NCI-H1048 (cell line): ENCODE measurements at regions not wholly inside any gene's neighbourhood (a gene's known extent, or its start where the extent isn't known, plus 50 kb on each side); places are given as distances from the start of the nearest gene placed in this dataset.
"Not testable (repeated sequence)": the region's sequence is repeated elsewhere in the genome, so short reads cannot be mapped to it uniquely, and the experiment has no call there.

Source experiments
- DNase-seq: peaks from one replicate; lab custom pipeline; 2025; lab: John Stamatoyannopoulos, UW

DNA sequence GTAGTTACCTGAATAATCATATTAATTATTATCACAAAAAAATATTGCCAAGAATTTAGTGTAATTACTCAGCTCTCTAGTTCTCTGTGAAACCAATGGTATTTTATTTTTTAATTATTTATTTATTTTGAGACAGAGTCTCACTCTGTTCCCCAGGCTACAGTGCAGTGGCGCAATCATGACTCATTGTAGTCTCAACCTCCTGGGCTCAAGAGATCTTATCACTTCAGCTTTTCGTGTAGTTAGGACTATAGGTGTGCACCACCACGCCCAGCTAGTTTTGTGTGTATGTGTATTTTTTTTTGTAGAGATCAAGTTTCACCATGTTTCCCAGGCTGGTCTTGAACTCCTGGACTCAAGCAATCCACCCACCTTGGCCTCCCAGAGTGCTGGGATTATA lies 440.4 kb upstream of the CDH20 start:
- no peak for DNase-seq

DNA sequence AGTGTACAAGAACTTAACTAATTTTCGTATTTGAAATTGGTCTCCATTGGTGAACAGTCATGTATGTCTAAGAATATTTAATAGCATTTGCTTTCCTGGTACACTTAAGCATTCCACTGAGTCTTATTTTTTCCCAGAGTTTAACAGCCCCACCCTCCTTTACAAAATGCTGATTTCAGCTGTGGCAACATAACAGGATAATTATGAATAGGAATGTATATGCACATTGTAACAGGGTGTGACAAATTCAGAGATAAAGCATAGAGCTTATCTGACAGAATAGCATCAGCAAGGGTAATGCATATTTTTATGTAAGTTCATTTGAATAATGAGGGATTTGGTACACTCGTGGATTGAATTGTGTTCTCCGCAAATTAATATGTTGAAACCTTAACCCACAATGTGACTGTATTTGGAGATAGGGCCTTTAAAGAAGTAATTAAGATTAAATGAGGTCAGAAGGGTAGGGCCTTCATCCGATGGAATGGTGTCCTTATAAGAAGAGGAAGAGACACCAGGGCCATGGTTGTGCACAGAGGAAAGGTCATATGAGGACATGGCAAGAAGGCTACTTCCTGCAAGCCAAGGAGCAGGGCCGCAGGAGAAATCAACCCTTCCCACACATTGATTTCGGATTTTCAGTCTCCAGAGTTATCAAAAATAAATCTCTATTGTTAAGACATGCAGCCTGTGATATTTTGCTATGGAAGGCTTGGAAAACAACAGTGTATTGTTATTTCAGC lies 439.7 kb upstream of the CDH20 start:
- DNase-seq = no peak

DNA sequence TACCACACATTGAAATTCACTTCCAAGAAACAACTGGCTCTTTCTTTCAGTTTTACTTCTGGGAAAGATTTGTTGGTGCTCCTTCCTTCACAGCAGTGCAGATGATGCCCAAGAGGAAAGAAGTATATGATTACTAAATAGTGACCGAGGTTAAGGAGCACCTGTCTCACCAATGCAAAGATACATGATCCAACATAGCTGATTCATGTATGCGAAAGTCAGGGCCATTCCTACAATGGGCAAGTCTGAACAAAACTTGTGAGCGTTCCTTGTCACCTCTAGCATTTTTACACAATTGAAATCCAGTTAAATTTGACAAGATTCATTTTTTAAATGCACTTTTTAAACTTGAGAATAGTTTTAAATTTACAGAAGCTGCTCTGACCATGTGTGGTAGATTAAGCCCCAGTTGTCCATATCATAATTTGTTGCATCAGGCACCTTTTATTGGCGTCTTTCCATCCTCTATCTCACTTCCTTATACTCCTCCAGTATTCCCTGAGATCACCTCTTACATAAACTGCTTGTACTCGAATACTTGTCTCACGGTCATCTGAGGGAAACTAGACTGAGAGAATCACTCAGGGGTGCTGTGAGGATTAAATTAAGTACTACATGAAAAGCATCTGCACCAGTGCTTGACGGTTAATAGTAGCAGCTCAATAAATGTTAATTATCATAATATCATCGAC lies 438.8 kb upstream of the CDH20 start:
- no peak for DNase-seq

DNA sequence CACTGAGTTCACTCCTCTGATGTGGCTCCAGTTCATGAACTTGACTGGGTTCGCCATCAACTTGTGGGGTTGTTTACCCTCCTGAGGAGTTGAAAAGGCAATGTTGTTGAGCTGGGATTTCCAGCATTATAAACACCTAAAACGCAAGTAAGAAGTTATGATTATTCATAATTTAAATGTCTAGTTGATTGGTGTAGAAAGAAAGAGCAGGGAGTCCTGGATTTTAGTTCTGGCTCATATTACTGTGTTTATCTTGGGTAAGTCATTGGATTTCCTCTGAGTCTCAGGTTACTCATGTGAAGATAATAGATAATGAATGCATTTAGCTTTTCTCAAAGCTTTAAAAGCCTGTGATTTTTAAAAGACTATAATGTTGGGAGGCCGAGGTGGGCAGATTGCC lies 438.0 kb upstream of the CDH20 start:
- DNase-seq = no peak

DNA sequence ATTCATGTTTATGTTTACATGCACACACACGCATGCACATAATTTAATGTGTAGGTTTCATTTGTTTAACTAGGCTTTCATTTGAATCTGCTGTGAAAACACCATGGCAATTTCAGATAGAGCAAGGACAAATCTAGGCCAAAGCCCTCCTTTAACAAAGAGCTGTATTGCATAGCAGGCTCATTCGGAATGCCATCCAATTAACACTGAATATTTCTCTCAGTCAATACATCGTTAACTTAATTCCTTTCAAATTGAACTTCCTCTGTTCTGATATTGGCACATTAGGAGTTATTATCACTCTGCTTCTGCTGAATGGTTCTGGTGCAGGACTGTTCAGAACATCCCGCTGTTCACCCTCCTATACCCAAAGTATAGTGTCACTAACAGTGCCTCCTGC lies 435.1 kb upstream of the CDH20 start:
- DNase-seq = no peak

DNA sequence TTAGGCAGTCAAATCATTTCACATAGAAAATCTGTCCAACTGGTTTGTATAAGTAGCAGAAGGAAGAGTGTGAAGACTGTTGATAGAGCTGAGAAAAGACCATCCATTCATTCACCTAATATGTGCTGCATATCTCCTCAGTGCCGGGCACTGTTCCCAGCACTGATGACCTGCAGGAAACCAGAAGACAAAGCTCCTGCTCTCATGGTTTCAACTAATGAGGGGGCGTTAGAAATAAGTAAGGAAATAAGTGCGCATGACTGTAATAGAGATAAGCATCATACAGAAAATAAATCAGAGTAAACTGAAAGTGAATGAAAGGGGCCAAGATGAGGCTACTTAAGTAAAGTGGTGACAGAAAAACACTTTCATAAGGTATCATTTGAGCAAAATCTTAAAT lies 427.5 kb upstream of the CDH20 start:
- no peak for DNase-seq

DNA sequence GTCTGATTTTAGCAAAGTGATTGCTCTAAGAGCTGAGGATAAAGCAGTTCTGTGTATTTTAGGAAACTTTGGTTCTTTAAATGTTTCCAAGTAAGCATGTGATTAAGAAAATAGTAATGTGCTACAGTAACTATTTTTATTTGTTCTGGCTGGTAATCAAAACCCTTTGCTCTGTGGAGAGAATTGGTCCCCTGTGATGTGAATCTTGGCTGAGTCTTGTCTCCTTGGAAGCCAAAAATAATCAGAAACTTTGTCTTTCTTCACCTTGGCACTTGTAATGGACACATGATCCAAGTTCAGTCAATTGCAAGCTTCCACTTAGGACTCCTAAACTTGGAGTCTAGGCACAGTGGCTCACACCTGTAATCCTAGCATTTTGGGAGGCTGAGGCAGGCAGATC lies 422.7 kb upstream of the CDH20 start:
- no peak for DNase-seq

DNA sequence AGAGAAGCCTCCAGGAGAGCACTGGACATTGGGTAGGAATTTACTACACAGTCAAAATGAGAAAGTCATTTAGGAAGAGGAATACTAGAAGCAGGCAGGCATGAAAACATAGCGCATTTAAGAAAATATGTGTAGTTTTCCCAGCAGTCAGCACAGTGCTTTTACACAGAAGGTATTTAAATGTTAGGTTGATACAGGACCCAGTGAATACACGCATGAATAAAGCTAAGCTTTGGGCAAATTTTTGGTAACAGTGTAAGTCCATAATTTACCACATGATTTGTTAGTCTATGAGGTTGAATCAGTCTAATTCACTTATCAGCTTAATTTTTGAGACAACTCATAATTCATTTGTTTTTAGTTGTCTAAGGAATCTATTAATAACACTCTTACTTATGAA lies 421.7 kb upstream of the CDH20 start:
- DNase-seq = no peak

DNA sequence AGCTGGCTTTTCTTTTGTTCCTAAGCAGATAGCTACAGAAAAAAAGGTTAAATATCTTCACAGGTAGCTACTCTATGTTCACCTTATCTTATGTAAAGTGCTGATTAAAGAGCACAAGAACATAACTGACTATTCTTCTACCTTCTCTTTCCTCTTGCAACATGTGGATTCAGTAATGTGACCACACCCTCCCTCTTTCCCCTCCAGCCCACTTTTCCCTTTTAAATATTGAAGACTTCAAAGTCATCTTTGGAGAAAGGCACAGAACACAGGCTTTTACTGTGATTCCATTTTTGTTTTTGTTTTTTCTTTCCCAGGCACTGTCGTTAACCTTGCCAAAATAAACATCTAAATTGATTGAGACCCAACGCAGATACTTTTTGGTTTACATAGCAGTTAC lies 418.1 kb upstream of the CDH20 start:
- no peak for DNase-seq

DNA sequence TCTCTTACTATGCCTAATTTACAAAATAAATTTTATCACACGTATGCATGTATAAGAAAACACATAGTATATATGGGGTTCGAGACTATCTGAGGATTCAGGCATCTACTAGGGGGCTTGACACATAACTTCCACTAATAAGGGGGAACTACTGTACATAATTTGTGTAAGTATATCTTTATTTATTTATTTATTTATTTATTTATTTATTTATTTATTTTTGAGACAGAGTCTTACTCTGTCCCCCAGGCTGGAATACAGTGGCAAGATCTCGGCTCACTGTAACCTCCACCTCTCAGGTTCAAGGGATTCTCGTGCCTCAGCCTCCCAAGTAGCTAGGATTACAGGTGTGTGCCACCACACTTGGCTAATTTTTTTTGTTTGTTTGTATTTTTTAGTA lies 414.4 kb upstream of the CDH20 start:
- not testable (repeated sequence) for DNase-seq

DNA sequence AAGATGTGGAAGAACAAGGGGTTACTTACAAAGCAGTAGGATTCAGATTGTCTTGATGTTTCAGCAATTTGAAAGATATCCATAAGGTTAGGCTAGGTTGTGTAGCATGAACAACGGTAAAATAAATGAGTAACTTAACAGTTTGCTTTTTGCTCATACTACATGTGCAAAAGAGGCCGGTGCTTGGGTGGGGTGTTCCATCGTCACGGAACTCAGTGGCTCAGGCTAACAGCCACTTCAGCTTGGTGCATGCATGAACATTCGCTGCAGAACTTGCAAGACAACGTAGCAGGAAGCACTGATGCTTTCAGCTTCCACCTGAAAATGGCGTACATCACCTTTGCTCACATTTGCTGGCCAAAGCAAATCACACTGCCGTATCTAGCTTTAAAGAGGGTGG lies 407.3 kb upstream of the CDH20 start:
- DNase-seq = no peak

DNA sequence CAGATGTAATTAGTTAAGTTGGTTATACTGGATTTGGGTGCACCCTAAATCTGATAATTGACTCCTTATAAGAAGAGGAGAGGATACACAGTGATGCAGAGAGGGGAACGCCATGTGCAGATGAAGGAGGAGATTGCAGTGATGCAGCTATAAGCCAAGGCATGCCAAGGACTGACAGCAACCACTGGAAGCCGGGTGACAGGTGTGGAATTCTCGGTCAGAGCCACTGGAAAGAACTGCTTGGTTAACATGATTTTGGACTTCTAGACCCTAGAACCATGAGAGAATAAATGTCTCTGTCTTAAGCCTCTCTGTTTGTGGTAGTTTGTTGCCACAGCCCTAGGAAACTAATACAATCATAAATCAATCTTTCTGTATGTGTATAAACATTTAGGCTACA lies 403.3 kb upstream of the CDH20 start:
- DNase-seq = no peak

DNA sequence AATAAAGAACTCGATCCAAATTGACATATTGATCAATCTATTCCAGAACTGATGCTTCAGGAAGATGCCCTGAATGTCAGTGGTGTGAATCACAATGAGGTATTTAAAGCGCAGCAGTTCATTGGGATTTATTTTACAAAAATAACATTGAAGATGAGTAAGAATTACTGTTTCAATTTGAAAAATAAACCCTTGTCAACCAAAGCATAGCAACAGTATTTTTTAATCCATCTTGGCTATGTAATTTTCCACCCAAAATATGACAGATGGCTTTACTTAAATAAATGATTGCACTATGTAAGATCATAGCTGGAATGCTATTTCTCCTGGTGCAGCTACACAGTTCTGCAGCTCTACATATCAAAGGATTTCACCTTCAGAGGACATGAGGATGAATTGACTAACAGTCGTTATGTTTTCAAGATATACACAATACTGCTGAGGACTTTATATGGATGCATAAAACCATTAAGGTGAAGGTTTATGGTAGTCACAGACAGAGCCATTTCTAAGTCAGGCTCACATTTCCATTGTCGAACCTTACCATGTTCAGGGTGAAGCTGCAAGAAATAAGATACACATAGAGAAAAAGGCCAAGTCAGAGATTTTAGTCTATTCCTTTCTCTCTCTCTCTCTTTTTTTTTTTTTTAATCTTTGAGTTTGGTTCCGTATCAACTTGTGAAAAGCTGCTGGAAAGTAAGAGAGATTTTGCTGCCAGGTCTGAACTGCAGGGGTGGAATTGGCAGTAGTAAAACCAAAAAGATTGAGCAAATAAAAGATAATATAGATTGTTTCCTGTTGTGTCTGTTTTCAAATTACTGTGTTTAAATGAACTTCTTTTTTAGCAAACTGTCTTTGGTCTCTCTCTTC lies 398.0 kb upstream of the CDH20 start:
- DNase-seq = no peak

DNA sequence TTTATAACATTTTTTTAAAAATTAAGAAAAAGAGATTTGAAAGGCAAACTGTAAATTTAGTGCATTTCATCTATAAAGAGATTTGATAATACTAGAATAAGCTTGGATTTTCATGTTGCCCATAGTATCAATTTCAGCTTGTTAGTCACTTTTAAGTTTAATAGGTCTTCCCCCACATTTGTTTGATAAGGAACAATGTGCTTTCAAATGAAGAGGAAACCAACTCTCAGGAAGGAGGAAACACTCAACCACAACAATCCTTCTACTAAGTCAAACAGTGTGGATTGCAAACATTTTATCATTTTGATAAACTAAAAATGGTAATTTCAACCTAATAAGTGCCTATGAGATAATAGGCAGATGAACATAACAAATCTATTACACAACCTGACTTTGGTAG lies 397.1 kb upstream of the CDH20 start:
- DNase-seq = no peak

DNA sequence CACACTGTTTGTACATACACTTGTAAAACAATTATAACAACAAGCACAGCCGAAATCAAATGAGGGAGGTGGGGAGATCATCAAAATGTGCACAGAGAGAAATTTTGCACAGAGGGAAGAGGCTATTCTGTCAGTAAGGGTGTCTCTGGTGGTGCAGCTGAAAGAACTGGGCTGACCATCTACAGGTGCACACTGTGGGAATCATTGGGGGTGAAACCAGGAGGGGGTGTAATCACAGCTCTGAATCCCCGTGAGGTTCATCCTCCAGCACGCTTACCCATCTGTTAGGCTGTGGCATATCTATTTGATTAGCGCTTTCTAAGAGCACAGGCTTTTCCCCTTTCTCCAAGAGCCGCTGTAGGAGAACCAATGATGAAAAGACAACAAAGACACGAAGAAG lies 389.9 kb upstream of the CDH20 start:
- DNase-seq = no peak

DNA sequence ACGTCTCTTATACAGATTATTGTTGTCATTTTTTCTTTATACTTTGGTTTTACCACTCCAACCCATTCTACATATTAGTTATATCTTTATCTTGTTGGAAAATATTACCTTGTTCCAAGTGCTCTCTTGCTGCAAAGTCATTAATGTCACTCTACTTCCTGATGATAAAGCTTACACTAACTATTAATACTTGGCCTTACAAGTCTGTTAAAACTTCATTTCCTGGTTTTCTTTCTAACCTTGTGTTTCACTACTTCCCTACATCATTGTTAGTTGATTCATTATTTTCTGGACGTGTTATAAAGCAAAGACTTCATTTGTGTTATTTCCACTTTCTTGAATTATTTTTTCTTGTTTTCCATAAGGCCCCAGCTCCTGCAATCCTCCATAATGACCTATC lies 382.6 kb upstream of the CDH20 start:
- DNase-seq = no peak

DNA sequence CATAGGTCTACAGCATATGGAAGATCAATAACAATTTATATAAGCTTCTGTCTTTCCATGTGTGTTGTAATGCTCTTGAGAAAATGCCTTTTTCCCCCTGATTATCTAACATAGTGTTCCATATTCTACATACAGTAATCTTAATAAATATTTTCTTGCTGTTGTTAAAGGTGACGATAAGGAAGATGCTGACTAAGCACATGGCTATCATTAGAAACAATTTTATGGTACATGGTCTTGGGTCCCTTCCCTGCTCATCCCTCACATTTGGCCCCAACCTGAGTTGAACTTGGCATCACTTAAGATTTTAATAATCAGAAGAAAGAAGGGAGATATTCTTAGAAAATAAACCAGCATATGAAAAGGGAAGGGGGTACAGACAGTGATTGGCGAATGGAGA lies 382.1 kb upstream of the CDH20 start:
- no peak for DNase-seq

DNA sequence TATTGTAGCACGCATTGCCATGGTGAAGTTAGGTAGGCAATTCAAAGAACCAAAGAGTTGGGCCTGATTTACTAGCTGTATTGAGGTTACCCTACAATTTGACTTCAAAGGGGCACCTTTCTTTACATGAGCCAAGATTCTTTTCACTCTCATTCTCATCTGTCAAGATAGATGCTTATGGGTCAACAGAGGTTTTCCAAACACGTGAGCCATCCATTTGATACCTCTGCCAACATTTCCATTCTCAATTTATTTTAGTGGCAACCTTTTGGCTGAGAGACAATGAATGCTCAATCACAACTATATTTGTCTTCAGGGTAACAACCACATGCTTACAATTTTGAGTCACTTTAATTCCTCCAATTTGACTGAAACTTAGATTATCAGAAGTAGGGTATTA lies 370.6 kb upstream of the CDH20 start:
- DNase-seq = no peak

DNA sequence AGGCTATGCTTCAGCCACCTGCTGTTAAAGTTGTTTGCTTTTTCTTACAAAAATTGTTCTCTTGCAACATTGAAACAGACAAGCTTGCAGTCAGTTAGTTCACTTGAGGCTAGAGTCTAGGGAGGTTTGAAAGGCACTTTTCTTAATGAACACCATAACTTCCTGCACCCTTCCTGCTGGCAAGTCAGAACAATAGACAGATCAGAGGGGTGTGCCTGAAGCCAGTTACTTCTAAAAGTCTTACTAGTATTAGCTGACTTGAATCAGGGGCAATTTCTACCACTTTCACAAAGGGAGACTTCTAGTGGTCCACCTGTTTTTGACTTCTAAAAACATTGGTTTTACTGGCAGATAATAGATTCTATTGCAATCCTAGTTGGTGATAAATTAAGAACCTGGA lies 367.4 kb upstream of the CDH20 start:
- no peak for DNase-seq

DNA sequence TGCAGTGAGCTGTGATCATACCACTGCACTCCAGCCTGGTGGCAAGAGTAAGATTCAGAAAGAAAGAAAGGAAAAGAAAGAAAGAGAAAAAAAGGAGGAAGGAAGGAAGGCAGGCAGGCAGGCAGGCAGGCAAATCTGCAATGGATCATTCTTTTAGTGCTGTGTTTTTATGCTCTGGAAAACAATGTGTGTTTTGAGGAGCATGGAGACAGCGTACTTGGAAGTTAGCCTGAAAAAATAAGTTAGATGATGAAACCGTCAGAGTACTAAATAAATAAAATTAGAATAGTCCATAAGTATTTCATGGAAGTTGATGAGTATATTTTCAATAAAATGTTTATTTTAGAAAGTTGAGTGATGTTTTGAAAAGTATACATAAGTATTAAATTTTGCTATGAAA lies 366.4 kb upstream of the CDH20 start:
- no peak for DNase-seq

DNA sequence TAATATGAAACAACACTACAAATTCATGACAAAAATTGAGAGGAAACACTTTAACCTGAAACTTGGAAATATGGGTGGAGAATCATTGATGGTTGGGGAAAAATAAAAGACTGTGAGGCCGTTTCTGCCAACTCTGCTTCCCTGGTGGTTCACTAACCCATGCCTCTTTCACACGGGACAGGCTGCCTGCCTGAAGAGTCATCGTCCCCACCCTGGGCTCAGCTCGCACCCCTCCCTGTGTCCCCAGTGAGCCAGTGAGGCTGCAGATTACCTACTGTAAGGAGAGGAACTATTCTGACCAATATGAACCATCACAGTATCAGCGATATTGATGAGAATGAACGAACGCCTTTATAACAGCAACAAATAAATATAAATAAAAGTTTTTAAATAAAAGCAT lies 357.8 kb upstream of the CDH20 start:
- no peak for DNase-seq

DNA sequence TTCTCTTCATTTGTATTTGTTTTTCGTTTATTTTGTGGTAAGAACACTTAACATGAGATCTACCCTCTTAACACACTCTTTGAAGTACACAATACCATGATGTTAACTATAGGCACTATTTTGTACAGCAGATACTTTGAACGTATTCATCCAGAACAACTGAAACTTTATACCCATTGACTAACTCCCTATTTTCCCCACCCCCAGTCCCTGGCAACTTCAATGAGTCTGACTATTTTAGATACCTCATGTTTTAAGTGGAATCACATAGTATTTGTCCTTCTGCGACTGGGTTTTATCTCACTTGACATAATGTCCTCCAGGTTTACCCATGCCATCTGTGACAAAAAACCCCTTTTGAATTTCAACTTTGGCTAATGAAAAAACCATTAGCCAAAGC lies 356.3 kb upstream of the CDH20 start:
- DNase-seq = no peak

DNA sequence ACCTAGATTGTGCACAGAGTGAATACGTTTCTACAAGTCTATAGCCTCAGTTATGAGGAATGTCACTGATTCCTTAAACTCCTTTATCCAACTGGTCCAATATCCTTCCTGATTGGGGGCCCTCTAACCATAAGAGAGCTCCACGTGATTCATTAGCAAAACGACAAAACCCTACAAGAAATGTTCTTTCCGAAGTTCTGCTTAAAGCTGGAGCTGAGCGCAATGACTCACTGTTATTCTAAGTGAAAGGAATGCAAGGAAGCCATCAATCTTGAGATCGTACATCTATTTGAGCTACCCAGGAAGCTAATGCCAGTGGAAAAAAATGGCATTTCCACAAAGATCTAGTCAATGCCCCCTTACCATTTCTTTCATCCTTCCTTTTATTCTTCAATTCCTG lies 354.9 kb upstream of the CDH20 start:
- no peak for DNase-seq
